ENCODE measurements at regions not wholly inside any gene's neighbourhood (a gene's known extent, or its start where the extent isn't known, plus 50 kb on each side); places are given as distances from the start of the nearest gene placed in this dataset.

- Histone ChIP-seq H4K8ac (ENCODE audit: extremely low read depth, insufficient read depth, low read length) (no peak overlapping the region), H3K56ac (replicated peaks; ENCODE audit: insufficient read length, low read depth, low read length) (no peak overlapping the region), H3K79me1 (ENCODE audit: low read depth, low read length) (no peaks in the 10 kb centered on the region), H3K9ac (replicated peaks in 1 of 4; ENCODE audit: extremely low read depth in 1 of 4, low read depth in 3 of 4, low read length in 3 of 4) (no peak overlapping the region), H3K27ac (ENCODE audit: low read depth, low read length) (no peak overlapping the region), H3K18ac (ENCODE audit: extremely low read depth, low read length) (no peak overlapping the region), H3K4me1 (replicated peaks in 1 of 4; ENCODE audit: control insufficient read depth in 3 of 4, insufficient read depth in 4 of 4, low read length in 3 of 4) (no peaks in the 10 kb centered on the region), H3K14ac (ENCODE audit: insufficient read length) (no peak overlapping the region), H4K5ac (ENCODE audit: insufficient read length, low read depth, low read length) (no peak overlapping the region), H2AFZ (ENCODE audit: low read length) (no peak overlapping the region), H3K4ac (replicated peaks; ENCODE audit: insufficient read length, low read depth, low read length) (no peak overlapping the region), H3K23me2 (ENCODE audit: low read depth, low read length) (no peaks in the 10 kb centered on the region; the same call in 1 of the 2 replicates), H2BK15ac (ENCODE audit: low read length) (no peak overlapping the region), H3K23ac (ENCODE audit: insufficient read length) (no peak overlapping the region), H2BK5ac (ENCODE audit: low read depth, low read length) (no peak overlapping the region), H4K91ac (replicated peaks; ENCODE audit: insufficient read length, low read length) (no peak overlapping the region), H2BK120ac (replicated peaks; ENCODE audit: low read depth, low read length) (no peak overlapping the region), H3K36me3 (ENCODE audit: control insufficient read depth in 2 of 4, insufficient read depth in 4 of 4, low read length in 3 of 4) (no peaks in the 10 kb centered on the region), H3K4me3 (ENCODE audit: extremely low read depth in 1 of 4, insufficient read depth in 2 of 4, low read depth in 3 of 4, low read length in 4 of 4) (no peak overlapping the region), H3K4me2 (ENCODE audit: insufficient read depth in 1 of 2, low read depth in 2 of 2, low read length in 2 of 2) (no peak overlapping the region), H4K20me1 (replicated peaks in 1 of 2; ENCODE audit: control insufficient read depth in 1 of 2, insufficient read depth in 2 of 2, low read length in 2 of 2) (no peaks in the 10 kb centered on the region), H2BK12ac (ENCODE audit: low read depth, low read length) (no peak overlapping the region), H3K9me3 (ENCODE audit: insufficient read depth in 2 of 2, low read depth in 1 of 2, low read length in 1 of 2) (peaks cover 4 to 7% of the 10 kb centered on the region in 2 experiments; a peak in 2 of 4 replicates), H3K27me3 (replicated peaks in 1 of 4; ENCODE audit: control insufficient read depth in 3 of 4, extremely low read depth in 1 of 4, insufficient read depth in 3 of 4, low read length in 3 of 4) (no peaks in the 10 kb centered on the region), H3K79me2 (ENCODE audit: control insufficient read depth in 1 of 2, insufficient read depth in 2 of 2, low read length in 2 of 2) (no peaks in the 10 kb centered on the region), H2AK5ac (ENCODE audit: low read depth, low read length) (no peak overlapping the region), H2BK20ac (ENCODE audit: low read length) (no peak overlapping the region)
- no peak for DNase-seq (ENCODE audit: low read depth in 1 of 2, low spot score in 2 of 2)
- TF ChIP-seq SIX5 (IDR thresholded peaks at IDR 0.05; ENCODE audit: low read depth, low read length) (no peak), BRCA1 (IDR thresholded peaks at IDR 0.05; ENCODE audit: low read depth, low read length) (no peak), NRF1 (IDR thresholded peaks at IDR 0.05; ENCODE audit: low read depth, low read length) (no peak), BCL11A (IDR thresholded peaks at IDR 0.05; ENCODE audit: low read depth in 2 of 2, low read length in 2 of 2) (no peak), SIN3A (conservative IDR thresholded peaks at IDR 0.05 in 1 of 2, IDR thresholded peaks at IDR 0.05 in 1 of 2; ENCODE audit: low read depth in 1 of 2, low read length in 2 of 2) (no peak)
- WGBS, 2 experiments (ENCODE audit: extremely low coverage in 1 of 2, insufficient coverage in 1 of 2, insufficient read length in 1 of 2, insufficient replicate concordance in 2 of 2, low coverage in 1 of 2, low lambda C conversion rate in 2 of 2, missing lambda C conversion rate in 1 of 2), result 89% methylated on average over 3 of the region's 3 CpGs; no CpG with 5 or more reads in 1 of the 2 experiments
- CTCF ChIA-PET (ENCODE audit: partially characterized antibody), result interaction anchor here (0.6 to 1.0 kb wide), 4 partner anchors 16 to 84 kb away, joined by 3 to 4 read pairs (median 3); no protein-coding TSS in a partner anchor
- no peak for FAIRE-seq
- POLR2A ChIA-PET (ENCODE audit: partially characterized antibody), result interaction anchor here (1.0 kb wide), 1 partner anchor 18 kb away, joined by 4 read pairs; no protein-coding TSS in a partner anchor
Observed at GRCh38 chr2:37443082-37443481, 98.7 kb downstream of the QPCT start.

All from H1 (cell line).